Sigmoid colon (tissue), 6 donors: ENCODE measurements at regions not wholly inside any gene's neighbourhood (a gene's known extent, or its start where the extent isn't known, plus 50 kb on each side); places are given as distances from the start of the nearest gene placed in this dataset.

Experiments
- DNase-seq: peaks from one replicate; pipeline ENCODE4 v3.0.0-alpha.2; 2019
- H3K27ac ChIP-seq, 4 donors: fragments of 200-600 bp; sonication (generic); one replicate each; pipeline ENCODE4 v1.5.1; 2016 to 2019; ENCODE audit warnings: mild to moderate bottlenecking in 1 of 4
- H3K27me3 ChIP-seq, 3 donors: fragments of 200-600 bp; sonication (generic); one replicate each; pipeline ENCODE4 v1.5.1; 2019; ENCODE audit warnings: mild to moderate bottlenecking in 1 of 3
- H3K36me3 ChIP-seq, 4 donors: fragments of 200-600 bp; sonication (generic); one replicate each; pipeline ENCODE4 v1.5.1; 2016 to 2019
- H3K4me1 ChIP-seq, 4 donors: fragments of 200-600 bp; sonication (generic); one replicate each; pipeline ENCODE4 v1.5.1; 2017 to 2019
- H3K4me3 ChIP-seq, 4 donors: fragments of 200-600 bp; sonication (generic); one replicate each; pipeline ENCODE4 v1.5.1; 2017 to 2019; ENCODE audit warnings: mild to moderate bottlenecking in 2 of 4, moderate library complexity in 1 of 4
- H3K9me3 ChIP-seq, 4 donors: fragments of 200-600 bp in 3 of 4; sonication (generic) in 3 of 4; one replicate each; pipeline versions ENCODE4 v1.5.1 to v1.6.1; 2013 to 2019
- EP300 ChIP-seq, 4 donors: sonication (generic); formaldehyde crosslinking; IDR thresholded peaks; one replicate each; pipeline ENCODE4 v1.6.1; 2017; ENCODE audit warnings: antibody characterized with exemption in 4 of 4
- POLR2A ChIP-seq, 2 donors: fragments of 450-650 bp; IDR thresholded peaks; one replicate each; pipeline ENCODE4 v1.6.1; 2016; ENCODE audit warnings: antibody characterized with exemption in 2 of 2, mild to moderate bottlenecking in 2 of 2, moderate library complexity in 2 of 2
- POLR2AphosphoS5 ChIP-seq, 4 donors: sonication (generic); formaldehyde crosslinking; IDR thresholded peaks; one replicate each; pipeline ENCODE4 v1.6.1; 2017; ENCODE audit warnings: antibody characterized with exemption in 4 of 4
- WGBS, 2 donors: extraction: QIAGEN DNeasy Blood & Tissue Kit; methylation state at CpG; one replicate each; pipeline ENCODE4 v1.1.7; 2013; 5-methylcytosine and 5-hydroxymethylcytosine counted together
- intact Hi-C: fragments of 100-400 bp; cut with DNase I; formaldehyde crosslinking; loops from one replicate; pipeline ENCODE4 v1.15.1; 2023
- TF ChIP-seq, protein P1 (sequence below), 4 experiments: fragments of 450-650 bp in 3 of 4; fragments of 200-600 bp in 1 of 4; IDR thresholded peaks; one replicate each; pipeline ENCODE4 v1.5.1; 2016 to 2019; ENCODE audit warnings: antibody characterized with exemption in 4 of 4, mild to moderate bottlenecking in 3 of 4, moderate library complexity in 2 of 4
- donor health status: healthy with polysubstance abuse.
- donor health status: healthy.

DNA sequence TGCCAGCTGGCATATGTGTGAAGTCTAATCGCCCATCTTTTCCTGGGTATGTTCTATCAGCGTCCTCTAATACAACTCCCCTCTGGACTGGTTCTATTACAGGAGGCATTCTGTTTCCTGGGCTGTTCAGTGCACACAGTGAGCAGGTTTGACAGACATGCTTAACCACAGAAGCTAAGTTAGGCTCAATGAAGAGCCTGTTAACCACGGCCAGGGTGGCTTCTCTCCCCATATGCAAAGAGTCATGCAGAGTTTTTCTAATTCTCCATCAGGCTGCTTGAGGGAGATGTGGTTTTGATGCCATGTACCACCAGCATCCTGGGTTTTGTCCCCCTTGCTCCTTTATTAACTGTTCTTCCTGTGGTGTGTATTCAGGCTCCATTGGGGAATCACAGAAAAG lies 57.2 kb upstream of the ALOX12 start:
- H3K9me3 ChIP-seq: no peaks in the 10 kb centered on the region
- no peak overlapping the region for H3K4me3 ChIP-seq
- H3K27me3 ChIP-seq: no peaks in the 10 kb centered on the region
- intact Hi-C loops: no loop called here
- TF ChIP-seq POLR2A (IDR thresholded peaks at IDR 0.05) (no peak), EP300 (IDR thresholded peaks at IDR 0.05) (no peak), POLR2AphosphoS5 (IDR thresholded peaks at IDR 0.05) (no peak)
- TF ChIP-seq, protein P1, sequence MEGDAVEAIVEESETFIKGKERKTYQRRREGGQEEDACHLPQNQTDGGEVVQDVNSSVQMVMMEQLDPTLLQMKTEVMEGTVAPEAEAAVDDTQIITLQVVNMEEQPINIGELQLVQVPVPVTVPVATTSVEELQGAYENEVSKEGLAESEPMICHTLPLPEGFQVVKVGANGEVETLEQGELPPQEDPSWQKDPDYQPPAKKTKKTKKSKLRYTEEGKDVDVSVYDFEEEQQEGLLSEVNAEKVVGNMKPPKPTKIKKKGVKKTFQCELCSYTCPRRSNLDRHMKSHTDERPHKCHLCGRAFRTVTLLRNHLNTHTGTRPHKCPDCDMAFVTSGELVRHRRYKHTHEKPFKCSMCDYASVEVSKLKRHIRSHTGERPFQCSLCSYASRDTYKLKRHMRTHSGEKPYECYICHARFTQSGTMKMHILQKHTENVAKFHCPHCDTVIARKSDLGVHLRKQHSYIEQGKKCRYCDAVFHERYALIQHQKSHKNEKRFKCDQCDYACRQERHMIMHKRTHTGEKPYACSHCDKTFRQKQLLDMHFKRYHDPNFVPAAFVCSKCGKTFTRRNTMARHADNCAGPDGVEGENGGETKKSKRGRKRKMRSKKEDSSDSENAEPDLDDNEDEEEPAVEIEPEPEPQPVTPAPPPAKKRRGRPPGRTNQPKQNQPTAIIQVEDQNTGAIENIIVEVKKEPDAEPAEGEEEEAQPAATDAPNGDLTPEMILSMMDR (IDR thresholded peaks at IDR 0.05): no peak
- H3K36me3 ChIP-seq: no peaks in the 10 kb centered on the region
- no peaks in the 10 kb centered on the region for H3K4me1 ChIP-seq
- 66 to 84% methylated on average over 3 of the region's 3 CpGs for WGBS, 2 donors
- no peak for DNase-seq
- H3K27ac ChIP-seq: no peak overlapping the region

DNA sequence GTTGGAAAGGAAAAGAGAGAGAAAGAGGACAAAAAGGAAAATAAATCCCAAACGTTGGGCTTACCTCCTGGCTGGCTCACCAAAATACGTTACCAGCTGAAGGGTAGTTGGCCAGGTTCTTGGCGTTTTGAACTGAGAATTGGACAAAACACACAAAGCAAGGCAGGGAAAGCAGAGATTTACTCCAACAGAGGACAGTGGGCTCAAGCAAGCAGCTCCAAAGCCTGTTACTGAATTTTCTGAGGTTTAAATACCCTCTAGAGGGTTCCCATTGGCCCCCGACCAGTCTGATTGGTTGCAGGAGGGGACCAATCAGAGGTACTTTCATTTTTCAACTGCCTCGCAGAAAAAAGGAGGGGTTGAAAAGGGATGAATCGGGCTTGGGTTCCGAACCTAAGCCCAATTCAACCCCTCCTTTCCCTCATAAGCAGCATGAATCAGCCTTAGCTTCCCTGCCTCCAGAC lies 55.6 kb upstream of the ALOX12 start:
- H3K27ac ChIP-seq: no peak overlapping the region
- 80 to 81% methylated on average over 7 of the region's 7 CpGs for WGBS, 2 donors
- no peaks in the 10 kb centered on the region for H3K36me3 ChIP-seq
- no peaks in the 10 kb centered on the region for H3K4me1 ChIP-seq
- TF ChIP-seq, protein P1 (IDR thresholded peaks at IDR 0.05): no peak
- TF ChIP-seq POLR2AphosphoS5 (IDR thresholded peaks at IDR 0.05): no peak
- no peak for TF ChIP-seq EP300 (IDR thresholded peaks at IDR 0.05)
- TF ChIP-seq POLR2A (IDR thresholded peaks at IDR 0.05): no peak
- intact Hi-C loops: no loop called here
- peak; percentile 68 for DNase-seq
- peak overlapping the region in 3 of 4 donors; percentile 16 to 20 (median 17) for H3K4me3 ChIP-seq
- H3K27me3 ChIP-seq: no peaks in the 10 kb centered on the region
- no peaks in the 10 kb centered on the region for H3K9me3 ChIP-seq

DNA sequence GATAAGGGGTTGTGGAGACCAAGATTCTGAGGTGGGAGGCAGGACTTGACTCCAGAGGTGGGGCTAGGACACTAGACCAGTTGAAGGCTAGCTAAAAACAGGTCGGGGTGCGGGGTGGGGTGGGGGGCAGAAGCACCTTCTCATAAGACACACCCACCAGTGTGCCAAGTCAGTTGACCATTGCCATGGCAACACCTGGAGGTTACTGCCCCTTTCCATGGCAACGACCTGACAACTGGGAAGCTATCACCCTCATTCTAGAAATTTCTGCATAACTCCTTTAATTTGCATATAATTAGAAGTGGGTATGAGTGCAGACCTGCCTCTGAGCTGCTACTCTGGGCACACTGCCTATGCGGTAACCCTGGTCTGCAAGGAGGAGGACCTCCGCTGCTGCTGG lies 53.9 kb upstream of the ALOX12 start:
- no peak overlapping the region for H3K27ac ChIP-seq
- TF ChIP-seq EP300 (IDR thresholded peaks at IDR 0.05): no peak
- TF ChIP-seq POLR2A (IDR thresholded peaks at IDR 0.05): no peak
- H3K4me1 ChIP-seq: no peaks in the 10 kb centered on the region
- intact Hi-C loops: no loop called here
- no peaks in the 10 kb centered on the region for H3K36me3 ChIP-seq
- H3K27me3 ChIP-seq: no peaks in the 10 kb centered on the region
- DNase-seq: no peak
- H3K4me3 ChIP-seq: no peak overlapping the region
- no peaks in the 10 kb centered on the region for H3K9me3 ChIP-seq
- WGBS, 2 donors: 79 to 89% methylated on average over 5 of the region's 5 CpGs

DNA sequence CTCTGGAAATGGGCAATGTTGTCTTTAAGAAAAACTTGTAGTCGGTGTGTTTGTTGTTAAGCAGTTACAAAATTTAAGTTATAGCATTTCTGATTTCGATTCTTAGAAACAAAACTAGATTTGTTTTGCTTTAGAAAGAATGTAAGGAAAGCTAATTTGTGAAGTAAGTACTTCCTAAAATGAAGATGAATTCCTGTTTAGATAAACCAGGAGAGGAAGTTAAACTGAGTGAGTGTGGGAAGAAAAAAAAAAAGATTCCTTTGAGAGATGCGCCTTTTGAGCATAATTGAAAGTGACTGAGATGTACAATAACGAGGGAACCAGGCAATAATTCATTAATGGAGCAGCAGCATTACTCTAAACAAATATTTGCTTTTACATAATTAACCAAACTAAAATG lies 52.4 kb upstream of the ALOX12 start:
- WGBS, 2 donors: 69 to 72% methylated on average over 4 of the region's 4 CpGs
- Histone ChIP-seq H3K9me3 (no peaks in the 10 kb centered on the region), H3K4me1 (no peaks in the 10 kb centered on the region), H3K36me3 (no peaks in the 10 kb centered on the region), H3K27ac (no peak overlapping the region), H3K4me3 (no peak overlapping the region), H3K27me3 (no peaks in the 10 kb centered on the region)
- no peak for DNase-seq
- intact Hi-C loops: no loop called here
- TF ChIP-seq EP300 (IDR thresholded peaks at IDR 0.05) (no peak), POLR2A (IDR thresholded peaks at IDR 0.05) (no peak), POLR2AphosphoS5 (IDR thresholded peaks at IDR 0.05) (no peak)
- TF ChIP-seq, protein P1 (IDR thresholded peaks at IDR 0.05): no peak
